ENCODE measurements at regions not wholly inside any gene's neighbourhood (a gene's known extent, or its start where the extent isn't known, plus 50 kb on each side); places are given as distances from the start of the nearest gene placed in this dataset.

DNA sequence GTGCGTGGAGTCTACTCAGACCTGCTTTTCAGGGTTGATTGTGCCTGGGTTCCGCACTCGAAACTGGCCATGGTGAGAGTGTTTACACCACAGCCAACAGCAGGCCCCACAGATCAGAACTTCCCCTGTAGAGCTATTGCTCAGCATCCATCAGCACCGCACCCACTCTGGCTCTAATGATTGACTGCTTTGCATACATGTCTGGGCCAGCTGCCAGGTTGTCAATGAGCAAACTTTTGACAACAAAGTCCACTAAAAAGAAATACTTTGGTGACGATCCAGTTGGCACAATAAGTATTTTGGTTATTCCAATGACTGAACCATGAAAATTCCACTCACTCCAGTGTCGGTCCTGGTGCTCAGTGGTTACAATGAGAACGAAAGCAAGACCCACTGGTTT is 190.7 kb downstream of the FOXL1 start:
- Histone ChIP-seq H3K9me2 (ENCODE audit: insufficient read depth, low read length) (no peaks in the 10 kb centered on the region), H3K9me3 (ENCODE audit: low read length) (no peaks in the 10 kb centered on the region), H3K27ac (ENCODE audit: low read depth, low read length, poor library complexity, severe bottlenecking) (no peak overlapping the region), H3K79me2 (ENCODE audit: insufficient read depth, low read depth, low read length) (no peaks in the 10 kb centered on the region), H3K4me2 (ENCODE audit: low read length) (no peak overlapping the region), H3K36me3 (ENCODE audit: insufficient read depth, low read length) (no peaks in the 10 kb centered on the region), H4K20me1 (ENCODE audit: insufficient read depth, low read length) (no peaks in the 10 kb centered on the region), H3K4me3 (ENCODE audit: low read depth, low read length, poor library complexity, severe bottlenecking) (no peak overlapping the region), H3K4me1 (ENCODE audit: insufficient read depth, low read length, poor library complexity, severe bottlenecking) (no peaks in the 10 kb centered on the region), H2AFZ (ENCODE audit: low read length) (no peak overlapping the region)
- no peak for TF ChIP-seq EZH2phosphoT487 (IDR thresholded peaks at IDR 0.05; ENCODE audit: borderline replicate concordance, low read depth, low read length)
- TF ChIP-seq, protein P1, sequence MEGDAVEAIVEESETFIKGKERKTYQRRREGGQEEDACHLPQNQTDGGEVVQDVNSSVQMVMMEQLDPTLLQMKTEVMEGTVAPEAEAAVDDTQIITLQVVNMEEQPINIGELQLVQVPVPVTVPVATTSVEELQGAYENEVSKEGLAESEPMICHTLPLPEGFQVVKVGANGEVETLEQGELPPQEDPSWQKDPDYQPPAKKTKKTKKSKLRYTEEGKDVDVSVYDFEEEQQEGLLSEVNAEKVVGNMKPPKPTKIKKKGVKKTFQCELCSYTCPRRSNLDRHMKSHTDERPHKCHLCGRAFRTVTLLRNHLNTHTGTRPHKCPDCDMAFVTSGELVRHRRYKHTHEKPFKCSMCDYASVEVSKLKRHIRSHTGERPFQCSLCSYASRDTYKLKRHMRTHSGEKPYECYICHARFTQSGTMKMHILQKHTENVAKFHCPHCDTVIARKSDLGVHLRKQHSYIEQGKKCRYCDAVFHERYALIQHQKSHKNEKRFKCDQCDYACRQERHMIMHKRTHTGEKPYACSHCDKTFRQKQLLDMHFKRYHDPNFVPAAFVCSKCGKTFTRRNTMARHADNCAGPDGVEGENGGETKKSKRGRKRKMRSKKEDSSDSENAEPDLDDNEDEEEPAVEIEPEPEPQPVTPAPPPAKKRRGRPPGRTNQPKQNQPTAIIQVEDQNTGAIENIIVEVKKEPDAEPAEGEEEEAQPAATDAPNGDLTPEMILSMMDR (conservative IDR thresholded peaks at IDR 0.05; ENCODE audit: low read length) = no peak
- intact Hi-C loops (cut with micrococcal nuclease; ENCODE audit: unreplicated experiment) = no loop called here
- POLR2A ChIA-PET = no interaction called here
- CTCF ChIA-PET (ENCODE audit: unreplicated experiment) = no interaction called here
- BruUV-seq (replicated peaks) = no TSS peak
- no peak for DNase-seq (ENCODE audit: low spot score)

DNA sequence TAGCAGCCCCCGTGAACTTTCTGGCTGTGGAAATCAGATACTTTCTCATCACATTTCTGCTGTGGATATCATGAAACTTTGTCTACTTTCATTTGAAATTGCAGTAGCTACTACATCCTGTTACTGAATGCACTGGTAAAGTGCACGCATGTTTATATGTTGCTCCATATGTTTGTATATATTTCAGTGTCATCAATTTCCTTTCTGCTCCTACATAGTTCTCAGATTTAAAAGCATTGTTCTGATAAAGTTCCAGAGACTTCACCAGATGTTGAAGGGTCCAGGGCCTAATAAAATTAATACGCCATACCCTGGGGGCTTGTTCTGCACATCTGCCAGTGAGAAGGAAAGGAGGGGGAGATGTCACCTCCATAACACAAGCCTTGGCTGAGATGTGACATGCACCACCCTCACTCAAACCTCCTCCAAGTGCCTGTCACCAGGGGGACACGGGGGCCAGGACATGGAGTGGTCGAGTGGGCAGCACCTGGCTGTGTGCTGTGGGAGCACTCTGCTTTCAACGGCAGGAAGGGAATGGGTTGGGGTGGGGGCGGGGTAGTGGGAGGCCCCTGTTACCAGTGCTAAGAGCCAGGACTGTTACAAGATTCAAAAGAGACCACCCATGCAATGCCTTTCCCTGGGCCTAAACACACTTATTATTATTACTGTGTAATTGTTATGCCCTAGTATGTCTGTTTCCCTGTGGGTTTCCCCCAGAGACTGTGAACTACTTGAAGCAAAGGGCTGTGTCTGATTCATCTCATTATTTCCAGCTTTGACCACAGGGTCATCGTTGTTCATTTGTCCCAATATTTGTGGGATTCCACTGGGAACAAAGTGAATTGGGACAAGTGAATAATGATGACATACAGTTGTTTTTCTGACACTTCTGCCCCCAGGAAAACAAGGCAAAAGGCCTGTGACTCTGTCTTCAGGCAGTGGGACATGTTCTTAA is 193.4 kb downstream of the FOXL1 start:
- intact Hi-C loops (cut with micrococcal nuclease; ENCODE audit: unreplicated experiment) = no loop called here
- no TSS peak for BruUV-seq (replicated peaks)
- POLR2A ChIA-PET = no interaction called here
- H3K79me2 ChIP-seq (ENCODE audit: insufficient read depth, low read depth, low read length) = no peaks in the 10 kb centered on the region
- H2AFZ ChIP-seq (ENCODE audit: low read length) = no peak overlapping the region
- no peak overlapping the region for H3K4me3 ChIP-seq (ENCODE audit: low read depth, low read length, poor library complexity, severe bottlenecking)
- H3K4me1 ChIP-seq (ENCODE audit: insufficient read depth, low read length, poor library complexity, severe bottlenecking) = no peaks in the 10 kb centered on the region
- H3K27ac ChIP-seq (ENCODE audit: low read depth, low read length, poor library complexity, severe bottlenecking) = no peak overlapping the region
- CTCF ChIA-PET (ENCODE audit: unreplicated experiment) = no interaction called here
- DNase-seq (ENCODE audit: low spot score) = no peak
- TF ChIP-seq EZH2phosphoT487 (IDR thresholded peaks at IDR 0.05; ENCODE audit: borderline replicate concordance, low read depth, low read length) = no peak
- no peak overlapping the region for H3K4me2 ChIP-seq (ENCODE audit: low read length)
- H3K36me3 ChIP-seq (ENCODE audit: insufficient read depth, low read length) = no peaks in the 10 kb centered on the region
- H3K9me3 ChIP-seq (ENCODE audit: low read length) = no peaks in the 10 kb centered on the region
- H4K20me1 ChIP-seq (ENCODE audit: insufficient read depth, low read length) = no peaks in the 10 kb centered on the region
- no peaks in the 10 kb centered on the region for H3K9me2 ChIP-seq (ENCODE audit: insufficient read depth, low read length)

DNA sequence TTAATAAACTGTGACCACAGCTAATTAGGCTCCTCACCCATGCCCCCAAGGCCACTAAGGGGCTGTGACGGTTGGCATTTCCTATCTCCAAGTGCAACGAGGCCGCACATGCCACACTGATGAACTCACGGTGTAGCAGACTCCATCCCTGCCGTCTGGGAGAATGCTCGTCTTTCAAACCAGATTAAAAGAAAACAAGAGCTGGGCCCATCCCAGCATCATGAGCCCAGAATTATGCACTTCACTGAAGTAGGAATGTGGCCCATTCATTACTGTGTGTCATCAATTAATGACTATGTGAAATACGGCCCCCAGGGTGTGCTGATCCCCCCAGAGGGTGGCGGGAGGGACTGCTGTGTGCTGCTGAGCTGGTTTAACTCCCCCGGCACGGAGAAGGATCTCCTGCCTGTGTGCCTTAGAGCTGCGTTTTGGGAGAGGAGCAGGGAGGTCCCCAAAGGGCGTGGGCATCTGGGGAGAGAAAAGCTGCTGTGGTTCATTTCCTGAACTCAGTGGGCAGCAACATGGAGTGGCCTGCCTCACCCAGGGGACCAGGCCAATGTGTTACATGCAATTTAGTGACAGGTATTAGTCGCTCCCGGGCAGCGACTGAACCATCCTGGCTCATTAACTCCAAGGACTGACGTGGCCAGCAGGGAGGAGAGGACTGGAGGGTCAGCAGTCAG is 194.5 kb downstream of the FOXL1 start:
- Histone ChIP-seq H3K27ac (ENCODE audit: low read depth, low read length, poor library complexity, severe bottlenecking) (no peak overlapping the region), H4K20me1 (ENCODE audit: insufficient read depth, low read length) (no peaks in the 10 kb centered on the region), H3K4me3 (ENCODE audit: low read depth, low read length, poor library complexity, severe bottlenecking) (no peak overlapping the region), H3K36me3 (ENCODE audit: insufficient read depth, low read length) (no peaks in the 10 kb centered on the region), H2AFZ (ENCODE audit: low read length) (no peak overlapping the region), H3K9me2 (ENCODE audit: insufficient read depth, low read length) (no peaks in the 10 kb centered on the region), H3K4me2 (ENCODE audit: low read length) (no peak overlapping the region), H3K79me2 (ENCODE audit: insufficient read depth, low read depth, low read length) (no peaks in the 10 kb centered on the region), H3K4me1 (ENCODE audit: insufficient read depth, low read length, poor library complexity, severe bottlenecking) (no peaks in the 10 kb centered on the region), H3K9me3 (ENCODE audit: low read length) (no peaks in the 10 kb centered on the region)
- BruUV-seq (replicated peaks) = no TSS peak
- no peak for TF ChIP-seq EZH2phosphoT487 (IDR thresholded peaks at IDR 0.05; ENCODE audit: borderline replicate concordance, low read depth, low read length)
- TF ChIP-seq, protein P1 (conservative IDR thresholded peaks at IDR 0.05; ENCODE audit: low read length) = no peak
- intact Hi-C loops (cut with micrococcal nuclease; ENCODE audit: unreplicated experiment) = no loop called here
- DNase-seq (ENCODE audit: low spot score) = no peak
- CTCF ChIA-PET (ENCODE audit: unreplicated experiment) = no interaction called here
- POLR2A ChIA-PET = no interaction called here

Data from OCI-LY7 (cell line).